ENCODE measurements at regions not wholly inside any gene's neighbourhood (a gene's known extent, or its start where the extent isn't known, plus 50 kb on each side); places are given as distances from the start of the nearest gene placed in this dataset.
"Not testable (repeated sequence)": the region's sequence is repeated elsewhere in the genome, so short reads cannot be mapped to it uniquely, and the experiment has no call there.

- DNase-seq (ENCODE audit: low read depth), result no peak
Observed at GRCh38 chr5:4571248-4571948, 568.7 kb upstream of the ADAMTS16 start.

- no peak for DNase-seq (ENCODE audit: low read depth)
Observed at GRCh38 chr5:4572311-4573100, 567.6 kb upstream of the ADAMTS16 start.

GRCh38 chr5:4575608-4576007 is 564.5 kb upstream of the ADAMTS16 start:
- DNase-seq (ENCODE audit: low read depth), result no peak

- no peak for DNase-seq (ENCODE audit: low read depth)
Observed at GRCh38 chr5:4576161-4576748, 563.9 kb upstream of the ADAMTS16 start.

- no peak for DNase-seq (ENCODE audit: low read depth)
Observed at GRCh38 chr5:4576908-4577307, 563.2 kb upstream of the ADAMTS16 start.

- DNase-seq (ENCODE audit: low read depth), result no peak
Observed at GRCh38 chr5:4579679-4580078, 560.5 kb upstream of the ADAMTS16 start.

- DNase-seq (ENCODE audit: low read depth), result no peak
Observed at GRCh38 chr5:4580772-4581171, 559.4 kb upstream of the ADAMTS16 start.

- DNase-seq (ENCODE audit: low read depth), result no peak
Observed at GRCh38 chr5:4581289-4581688, 558.8 kb upstream of the ADAMTS16 start.

- DNase-seq (ENCODE audit: low read depth), result no peak
Observed at GRCh38 chr5:4584982-4585381, 555.1 kb upstream of the ADAMTS16 start.

GRCh38 chr5:4613440-4613839 is 526.7 kb upstream of the ADAMTS16 start:
- no peak for DNase-seq (ENCODE audit: low read depth)

GRCh38 chr5:4614088-4614487 is 526.0 kb upstream of the ADAMTS16 start:
- no peak for DNase-seq (ENCODE audit: low read depth)

GRCh38 chr5:4615369-4615768 is 524.8 kb upstream of the ADAMTS16 start:
- DNase-seq (ENCODE audit: low read depth), result not testable (repeated sequence)

GRCh38 chr5:4625206-4625896 is 514.8 kb upstream of the ADAMTS16 start:
- no peak for DNase-seq (ENCODE audit: low read depth)

- DNase-seq (ENCODE audit: low read depth), result no peak
Observed at GRCh38 chr5:4627131-4627530, 513.0 kb upstream of the ADAMTS16 start.

GRCh38 chr5:4627929-4628328 is 512.2 kb upstream of the ADAMTS16 start:
- DNase-seq (ENCODE audit: low read depth), result no peak

GRCh38 chr5:4628645-4629385 is 511.3 kb upstream of the ADAMTS16 start:
- no peak for DNase-seq (ENCODE audit: low read depth)

GRCh38 chr5:4630031-4630430 is 510.1 kb upstream of the ADAMTS16 start:
- no peak for DNase-seq (ENCODE audit: low read depth)

GRCh38 chr5:4634342-4634741 is 505.8 kb upstream of the ADAMTS16 start:
- no peak for DNase-seq (ENCODE audit: low read depth)

GRCh38 chr5:4636378-4636777 is 503.8 kb upstream of the ADAMTS16 start:
- DNase-seq (ENCODE audit: low read depth), result no peak

GRCh38 chr5:4639946-4640345 is 500.2 kb upstream of the ADAMTS16 start:
- no peak for DNase-seq (ENCODE audit: low read depth)

- DNase-seq (ENCODE audit: low read depth), result no peak
Observed at GRCh38 chr5:4640795-4641194, 499.3 kb upstream of the ADAMTS16 start.

GRCh38 chr5:4642525-4642924 is 497.6 kb upstream of the ADAMTS16 start:
- no peak for DNase-seq (ENCODE audit: low read depth)

Measured in activated T-cell treated with anti-CD3 and anti-CD28 coated beads for 48 hours (primary cell).